ENCODE measurements at regions not wholly inside any gene's neighbourhood (a gene's known extent, or its start where the extent isn't known, plus 50 kb on each side); places are given as distances from the start of the nearest gene placed in this dataset.

DNA sequence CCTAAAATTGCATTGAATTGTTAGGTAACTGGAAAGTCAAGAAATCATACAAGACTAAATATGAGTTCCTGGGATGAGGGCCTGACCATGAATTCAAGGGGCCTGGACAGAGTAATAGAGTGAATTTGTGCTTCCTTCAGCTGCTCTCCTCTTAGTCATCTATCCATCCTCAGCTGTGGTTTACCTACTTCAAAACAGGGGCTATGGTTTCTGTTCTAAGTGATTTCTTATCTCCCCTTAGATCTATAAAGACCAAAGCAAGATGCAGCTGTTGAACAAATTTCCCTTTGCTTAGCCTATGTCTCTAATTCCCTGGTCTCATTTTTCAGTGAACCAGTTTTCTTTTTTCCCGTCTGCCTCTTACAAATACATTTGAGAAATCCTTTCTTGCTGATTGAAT is 428.5 kb downstream of the FAM181B start:
- TF ChIP-seq, protein P1, sequence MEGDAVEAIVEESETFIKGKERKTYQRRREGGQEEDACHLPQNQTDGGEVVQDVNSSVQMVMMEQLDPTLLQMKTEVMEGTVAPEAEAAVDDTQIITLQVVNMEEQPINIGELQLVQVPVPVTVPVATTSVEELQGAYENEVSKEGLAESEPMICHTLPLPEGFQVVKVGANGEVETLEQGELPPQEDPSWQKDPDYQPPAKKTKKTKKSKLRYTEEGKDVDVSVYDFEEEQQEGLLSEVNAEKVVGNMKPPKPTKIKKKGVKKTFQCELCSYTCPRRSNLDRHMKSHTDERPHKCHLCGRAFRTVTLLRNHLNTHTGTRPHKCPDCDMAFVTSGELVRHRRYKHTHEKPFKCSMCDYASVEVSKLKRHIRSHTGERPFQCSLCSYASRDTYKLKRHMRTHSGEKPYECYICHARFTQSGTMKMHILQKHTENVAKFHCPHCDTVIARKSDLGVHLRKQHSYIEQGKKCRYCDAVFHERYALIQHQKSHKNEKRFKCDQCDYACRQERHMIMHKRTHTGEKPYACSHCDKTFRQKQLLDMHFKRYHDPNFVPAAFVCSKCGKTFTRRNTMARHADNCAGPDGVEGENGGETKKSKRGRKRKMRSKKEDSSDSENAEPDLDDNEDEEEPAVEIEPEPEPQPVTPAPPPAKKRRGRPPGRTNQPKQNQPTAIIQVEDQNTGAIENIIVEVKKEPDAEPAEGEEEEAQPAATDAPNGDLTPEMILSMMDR (IDR thresholded peaks at IDR 0.05): no peak
- TF ChIP-seq CBX8 (IDR thresholded peaks at IDR 0.05) (no peak), ELK1 (IDR thresholded peaks at IDR 0.05; ENCODE audit: low read depth, low read length) (no peak), SREBF2 (IDR thresholded peaks at IDR 0.05) (no peak), KDM5A (IDR thresholded peaks at IDR 0.05) (no peak), RAD21 (conservative IDR thresholded peaks at IDR 0.05 in 1 of 2, IDR thresholded peaks at IDR 0.05 in 1 of 2) (no peak), RNF2 (IDR thresholded peaks at IDR 0.05; ENCODE audit: borderline replicate concordance, low read depth) (no peak), CHD4 (IDR thresholded peaks at IDR 0.05; ENCODE audit: borderline replicate concordance) (no peak), MYC (IDR thresholded peaks at IDR 0.05; ENCODE audit: borderline replicate concordance, low read length) (no peak), ZC3H11A (IDR thresholded peaks at IDR 0.05) (no peak), MAX (IDR thresholded peaks at IDR 0.05) (no peak), USF2 (IDR thresholded peaks at IDR 0.05) (no peak)
- TF ChIP-seq, protein P2, sequence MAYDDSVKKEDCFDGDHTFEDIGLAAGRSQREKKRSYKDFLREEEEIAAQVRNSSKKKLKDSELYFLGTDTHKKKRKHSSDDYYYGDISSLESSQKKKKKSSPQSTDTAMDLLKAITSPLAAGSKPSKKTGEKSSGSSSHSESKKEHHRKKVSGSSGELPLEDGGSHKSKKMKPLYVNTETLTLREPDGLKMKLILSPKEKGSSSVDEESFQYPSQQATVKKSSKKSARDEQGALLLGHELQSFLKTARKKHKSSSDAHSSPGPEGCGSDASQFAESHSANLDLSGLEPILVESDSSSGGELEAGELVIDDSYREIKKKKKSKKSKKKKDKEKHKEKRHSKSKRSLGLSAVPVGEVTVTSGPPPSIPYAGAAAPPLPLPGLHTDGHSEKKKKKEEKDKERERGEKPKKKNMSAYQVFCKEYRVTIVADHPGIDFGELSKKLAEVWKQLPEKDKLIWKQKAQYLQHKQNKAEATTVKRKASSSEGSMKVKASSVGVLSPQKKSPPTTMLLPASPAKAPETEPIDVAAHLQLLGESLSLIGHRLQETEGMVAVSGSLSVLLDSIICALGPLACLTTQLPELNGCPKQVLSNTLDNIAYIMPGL (CRISPR knock-in tag; IDR thresholded peaks at IDR 0.05; ENCODE audit: borderline replicate concordance): no peak
- TF ChIP-seq, protein P3, sequence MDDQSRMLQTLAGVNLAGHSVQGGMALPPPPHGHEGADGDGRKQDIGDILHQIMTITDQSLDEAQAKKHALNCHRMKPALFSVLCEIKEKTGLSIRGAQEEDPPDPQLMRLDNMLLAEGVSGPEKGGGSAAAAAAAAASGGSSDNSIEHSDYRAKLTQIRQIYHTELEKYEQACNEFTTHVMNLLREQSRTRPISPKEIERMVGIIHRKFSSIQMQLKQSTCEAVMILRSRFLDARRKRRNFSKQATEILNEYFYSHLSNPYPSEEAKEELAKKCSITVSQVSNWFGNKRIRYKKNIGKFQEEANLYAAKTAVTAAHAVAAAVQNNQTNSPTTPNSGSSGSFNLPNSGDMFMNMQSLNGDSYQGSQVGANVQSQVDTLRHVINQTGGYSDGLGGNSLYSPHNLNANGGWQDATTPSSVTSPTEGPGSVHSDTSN (IDR thresholded peaks at IDR 0.05): no peak
